KG1 (cell line): ENCODE measurements at regions not wholly inside any gene's neighbourhood (a gene's known extent, or its start where the extent isn't known, plus 50 kb on each side); places are given as distances from the start of the nearest gene placed in this dataset.
"Not testable (repeated sequence)": the region's sequence is repeated elsewhere in the genome, so short reads cannot be mapped to it uniquely, and the experiment has no call there.

Experiments used
- DNase-seq: peaks from one replicate; lab custom pipeline; 2025; lab: John Stamatoyannopoulos, UW

GRCh38 chr5:63111891-63112290 lies 533.3 kb downstream of the LRRC70 start:
- DNase-seq: no peak

- no peak for DNase-seq
Observed at GRCh38 chr5:63101870-63102269, 523.3 kb downstream of the LRRC70 start.

GRCh38 chr5:63097286-63097685 lies 518.7 kb downstream of the LRRC70 start:
- no peak for DNase-seq

GRCh38 chr5:63094730-63095129 lies 516.1 kb downstream of the LRRC70 start:
- DNase-seq: no peak

GRCh38 chr5:63089147-63089546 lies 510.5 kb downstream of the LRRC70 start:
- no peak for DNase-seq

- no peak for DNase-seq
Observed at GRCh38 chr5:63085561-63085960, 506.9 kb downstream of the LRRC70 start.

- DNase-seq: not testable (repeated sequence)
Observed at GRCh38 chr5:63083689-63084088, 505.1 kb downstream of the LRRC70 start.

- no peak for DNase-seq
Observed at GRCh38 chr5:63081402-63081801, 502.8 kb downstream of the LRRC70 start.

- DNase-seq: no peak
Observed at GRCh38 chr5:63070001-63070400, 491.4 kb downstream of the LRRC70 start.

GRCh38 chr5:63055421-63055820 lies 476.8 kb downstream of the LRRC70 start:
- DNase-seq: no peak

GRCh38 chr5:63053019-63053638 lies 474.5 kb downstream of the LRRC70 start:
- DNase-seq: no peak

- DNase-seq: no peak
Observed at GRCh38 chr5:63050916-63051315, 472.3 kb downstream of the LRRC70 start.

- no peak for DNase-seq
Observed at GRCh38 chr5:63049935-63050334, 471.3 kb downstream of the LRRC70 start.

GRCh38 chr5:63043792-63044191 lies 465.2 kb downstream of the LRRC70 start:
- no peak for DNase-seq

GRCh38 chr5:63032343-63032742 lies 453.7 kb downstream of the LRRC70 start:
- no peak for DNase-seq

- no peak for DNase-seq
Observed at GRCh38 chr5:63029891-63030290, 451.3 kb downstream of the LRRC70 start.

GRCh38 chr5:63025679-63026078 lies 447.1 kb downstream of the LRRC70 start:
- DNase-seq: no peak

GRCh38 chr5:63022403-63022802 lies 443.8 kb downstream of the LRRC70 start:
- DNase-seq: no peak

GRCh38 chr5:63011158-63011557 lies 432.5 kb downstream of the LRRC70 start:
- no peak for DNase-seq

- no peak for DNase-seq
Observed at GRCh38 chr5:63008195-63008594, 429.6 kb downstream of the LRRC70 start.

- DNase-seq: not testable (repeated sequence)
Observed at GRCh38 chr5:62994842-62995241, 416.2 kb downstream of the LRRC70 start.

GRCh38 chr5:62985749-62986148 lies 407.1 kb downstream of the LRRC70 start:
- DNase-seq: no peak

- no peak for DNase-seq
Observed at GRCh38 chr5:62982348-62982747, 403.7 kb downstream of the LRRC70 start.

- no peak for DNase-seq
Observed at GRCh38 chr5:62980884-62981283, 402.3 kb downstream of the LRRC70 start.

- DNase-seq: no peak
Observed at GRCh38 chr5:62979472-62979871, 400.9 kb downstream of the LRRC70 start.
